ENCODE measurements at regions not wholly inside any gene's neighbourhood (a gene's known extent, or its start where the extent isn't known, plus 50 kb on each side); places are given as distances from the start of the nearest gene placed in this dataset.
"Not testable (repeated sequence)": the region's sequence is repeated elsewhere in the genome, so short reads cannot be mapped to it uniquely, and the experiment has no call there.

DNA sequence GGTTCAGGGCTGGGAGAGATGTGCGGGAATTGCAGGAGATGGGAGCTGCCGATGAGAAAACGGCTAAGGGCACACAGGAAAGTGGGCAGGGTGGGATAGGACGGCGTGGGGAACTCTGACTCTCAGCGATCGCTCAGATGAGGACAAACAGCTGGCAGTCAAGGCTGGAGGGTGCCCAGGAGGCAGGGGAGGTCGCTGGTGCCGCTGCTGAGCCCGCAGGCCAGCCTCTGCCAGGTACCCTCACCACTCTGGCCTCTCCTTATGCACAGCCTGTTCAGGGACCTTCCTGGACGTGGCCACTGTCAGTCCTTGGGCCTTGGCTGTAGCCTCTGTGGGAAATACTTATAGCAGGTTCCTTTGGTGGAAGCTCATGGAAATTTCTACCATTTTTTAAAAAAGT, 308.6 kb downstream of the TEX29 start:
- no peaks in the 10 kb centered on the region for H3K4me1 ChIP-seq (ENCODE audit: low read depth)
- no peaks in the 10 kb centered on the region for H3K9me3 ChIP-seq (ENCODE audit: low read depth)
- H3K4me3 ChIP-seq, result no peak overlapping the region
- DNase-seq (ENCODE audit: low read depth in 1 of 2, low spot score in 1 of 2), result no peak
- TF ChIP-seq, protein P1, sequence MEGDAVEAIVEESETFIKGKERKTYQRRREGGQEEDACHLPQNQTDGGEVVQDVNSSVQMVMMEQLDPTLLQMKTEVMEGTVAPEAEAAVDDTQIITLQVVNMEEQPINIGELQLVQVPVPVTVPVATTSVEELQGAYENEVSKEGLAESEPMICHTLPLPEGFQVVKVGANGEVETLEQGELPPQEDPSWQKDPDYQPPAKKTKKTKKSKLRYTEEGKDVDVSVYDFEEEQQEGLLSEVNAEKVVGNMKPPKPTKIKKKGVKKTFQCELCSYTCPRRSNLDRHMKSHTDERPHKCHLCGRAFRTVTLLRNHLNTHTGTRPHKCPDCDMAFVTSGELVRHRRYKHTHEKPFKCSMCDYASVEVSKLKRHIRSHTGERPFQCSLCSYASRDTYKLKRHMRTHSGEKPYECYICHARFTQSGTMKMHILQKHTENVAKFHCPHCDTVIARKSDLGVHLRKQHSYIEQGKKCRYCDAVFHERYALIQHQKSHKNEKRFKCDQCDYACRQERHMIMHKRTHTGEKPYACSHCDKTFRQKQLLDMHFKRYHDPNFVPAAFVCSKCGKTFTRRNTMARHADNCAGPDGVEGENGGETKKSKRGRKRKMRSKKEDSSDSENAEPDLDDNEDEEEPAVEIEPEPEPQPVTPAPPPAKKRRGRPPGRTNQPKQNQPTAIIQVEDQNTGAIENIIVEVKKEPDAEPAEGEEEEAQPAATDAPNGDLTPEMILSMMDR (IDR thresholded peaks at IDR 0.05; ENCODE audit: low read depth, low read length), result no peak
- peaks cover 4% of the 10 kb centered on the region for H3K27me3 ChIP-seq
- no peak overlapping the region for H3K27ac ChIP-seq
- no peaks in the 10 kb centered on the region for H3K36me3 ChIP-seq

DNA sequence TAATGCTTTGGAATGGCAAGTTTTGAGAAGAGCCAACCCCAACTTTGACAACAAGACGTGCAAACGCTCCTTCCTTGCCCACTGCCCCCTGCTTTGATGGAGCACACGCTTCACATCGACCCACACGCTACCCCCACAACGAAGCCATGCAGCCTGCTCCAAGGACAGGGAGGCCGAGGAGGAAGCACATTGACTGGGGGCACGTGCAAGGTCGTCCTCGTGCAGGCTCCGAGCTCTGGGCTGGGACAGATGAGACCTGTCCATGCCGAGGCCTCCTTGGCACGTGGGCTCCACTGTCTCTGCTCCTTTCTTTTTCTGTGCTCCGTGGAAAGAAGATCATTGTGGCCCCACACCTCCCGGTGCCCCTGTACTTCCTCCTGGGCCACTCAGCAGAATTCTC, 309.0 kb downstream of the TEX29 start:
- H3K9me3 ChIP-seq (ENCODE audit: low read depth), result no peaks in the 10 kb centered on the region
- no peak for DNase-seq (ENCODE audit: low read depth in 1 of 2, low spot score in 1 of 2)
- H3K36me3 ChIP-seq, result no peaks in the 10 kb centered on the region
- no peak overlapping the region for H3K4me3 ChIP-seq
- H3K27ac ChIP-seq, result no peak overlapping the region
- H3K4me1 ChIP-seq (ENCODE audit: low read depth), result no peaks in the 10 kb centered on the region
- peaks cover 4% of the 10 kb centered on the region for H3K27me3 ChIP-seq
- TF ChIP-seq, protein P1 (IDR thresholded peaks at IDR 0.05; ENCODE audit: low read depth, low read length), result no peak

DNA sequence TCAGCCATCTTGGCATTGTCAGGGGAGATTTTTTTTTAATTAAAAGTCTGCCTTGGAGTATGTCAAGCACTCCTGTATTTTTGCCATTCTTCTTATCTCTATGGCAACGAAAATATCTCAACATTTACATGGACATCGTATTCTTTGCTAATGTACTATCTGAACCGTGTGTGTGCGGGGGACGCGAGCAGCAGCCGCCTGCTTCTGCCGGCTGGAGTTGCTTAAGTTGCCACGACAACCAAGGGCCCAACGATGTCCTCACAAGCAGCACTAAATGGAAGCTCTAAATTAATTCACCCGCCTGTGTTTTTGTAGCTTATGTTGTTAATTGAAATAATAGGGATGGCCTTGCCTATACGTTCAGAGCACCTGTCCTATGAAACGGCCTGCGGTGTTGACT, 309.5 kb downstream of the TEX29 start:
- H3K27me3 ChIP-seq, result peaks cover 4% of the 10 kb centered on the region
- DNase-seq (ENCODE audit: low read depth in 1 of 2, low spot score in 1 of 2), result no peak
- no peak overlapping the region for H3K4me3 ChIP-seq
- no peaks in the 10 kb centered on the region for H3K36me3 ChIP-seq
- H3K27ac ChIP-seq, result no peak overlapping the region
- H3K9me3 ChIP-seq (ENCODE audit: low read depth), result no peaks in the 10 kb centered on the region
- TF ChIP-seq, protein P1 (IDR thresholded peaks at IDR 0.05; ENCODE audit: low read depth, low read length), result no peak
- H3K4me1 ChIP-seq (ENCODE audit: low read depth), result no peaks in the 10 kb centered on the region

DNA sequence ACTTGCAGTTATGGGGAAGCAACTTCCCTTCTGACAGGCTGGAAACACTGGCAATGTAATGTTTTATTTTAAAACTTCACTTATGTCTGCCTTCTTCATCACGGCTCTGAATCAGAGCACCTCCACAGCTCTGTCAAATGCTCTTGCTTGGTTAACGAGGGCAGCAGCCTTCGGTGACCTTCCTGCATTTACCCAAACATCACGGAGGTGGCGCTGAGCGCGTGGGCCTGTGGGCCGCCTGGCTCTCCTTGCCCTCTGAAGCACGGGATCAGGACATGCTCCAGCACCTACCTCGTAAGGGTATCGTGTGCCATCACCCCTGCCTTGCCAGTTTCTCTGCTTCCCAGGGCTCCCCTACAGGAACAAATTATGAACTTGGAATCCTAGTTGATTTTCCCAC, 310.0 kb downstream of the TEX29 start:
- Histone ChIP-seq H3K27me3 (peaks cover 4% of the 10 kb centered on the region), H3K36me3 (no peaks in the 10 kb centered on the region), H3K4me3 (no peak overlapping the region), H3K27ac (no peak overlapping the region), H3K9me3 (ENCODE audit: low read depth) (no peaks in the 10 kb centered on the region), H3K4me1 (ENCODE audit: low read depth) (no peaks in the 10 kb centered on the region)
- TF ChIP-seq, protein P1 (IDR thresholded peaks at IDR 0.05; ENCODE audit: low read depth, low read length), result no peak
- DNase-seq (ENCODE audit: low read depth in 1 of 2, low spot score in 1 of 2), result no peak

DNA sequence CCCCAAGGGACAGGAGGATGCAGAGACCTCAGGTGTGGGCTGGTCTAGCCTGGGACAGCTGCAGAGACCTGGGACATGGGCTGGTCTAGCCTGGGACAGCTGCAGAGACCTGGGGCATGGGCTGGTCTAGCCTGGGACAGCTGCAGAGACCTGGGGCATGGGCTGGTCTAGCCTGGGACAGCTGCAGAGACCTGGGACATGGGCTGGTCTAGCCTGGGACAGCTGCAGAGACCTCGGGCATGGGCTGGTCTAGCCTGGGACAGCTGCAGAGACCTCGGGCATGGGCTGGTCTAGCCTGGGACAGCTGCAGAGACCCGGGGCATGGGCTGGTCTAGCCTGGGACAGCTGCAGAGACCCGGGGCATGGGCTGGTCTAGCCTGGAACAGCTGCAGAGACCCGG, 310.8 kb downstream of the TEX29 start:
- not testable (repeated sequence) for H3K9me3 ChIP-seq (ENCODE audit: low read depth); H3K36me3 ChIP-seq; DNase-seq (ENCODE audit: low read depth in 1 of 2, low spot score in 1 of 2); H3K4me1 ChIP-seq (ENCODE audit: low read depth); H3K27me3 ChIP-seq; H3K4me3 ChIP-seq; H3K27ac ChIP-seq

DNA sequence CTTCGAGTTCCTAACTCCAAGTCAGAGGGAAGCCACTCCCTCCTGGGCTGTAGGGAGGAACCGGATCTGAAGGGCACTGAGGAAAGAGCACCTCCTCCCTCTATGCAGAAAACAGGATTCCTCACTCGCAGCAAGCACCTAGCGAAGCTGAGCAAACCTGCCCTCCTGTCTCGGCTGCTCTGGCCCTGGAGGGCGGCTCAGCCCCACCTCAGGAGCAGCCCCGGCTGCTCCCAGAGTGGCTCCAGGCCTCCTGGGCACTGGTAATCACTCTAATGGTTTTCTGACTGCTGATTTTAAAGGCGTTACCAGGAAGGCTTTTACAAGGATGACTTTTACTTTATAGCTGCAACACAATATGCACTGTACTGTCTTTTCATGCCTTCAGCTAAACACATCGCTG, 312.5 kb downstream of the TEX29 start:
- no peak overlapping the region for H3K27ac ChIP-seq
- no peak overlapping the region for H3K4me3 ChIP-seq
- no peaks in the 10 kb centered on the region for H3K36me3 ChIP-seq
- no peaks in the 10 kb centered on the region for H3K9me3 ChIP-seq (ENCODE audit: low read depth)
- no peaks in the 10 kb centered on the region for H3K27me3 ChIP-seq
- DNase-seq (ENCODE audit: low read depth in 1 of 2, low spot score in 1 of 2), result no peak
- no peaks in the 10 kb centered on the region for H3K4me1 ChIP-seq (ENCODE audit: low read depth)
- TF ChIP-seq, protein P1 (IDR thresholded peaks at IDR 0.05; ENCODE audit: low read depth, low read length), result no peak

Measured in cardiac muscle cell (in vitro differentiated cells and primary cell).